ENCODE measurements at regions not wholly inside any gene's neighbourhood (a gene's known extent, or its start where the extent isn't known, plus 50 kb on each side); places are given as distances from the start of the nearest gene placed in this dataset.
"Not testable (repeated sequence)": the region's sequence is repeated elsewhere in the genome, so short reads cannot be mapped to it uniquely, and the experiment has no call there.

DNA sequence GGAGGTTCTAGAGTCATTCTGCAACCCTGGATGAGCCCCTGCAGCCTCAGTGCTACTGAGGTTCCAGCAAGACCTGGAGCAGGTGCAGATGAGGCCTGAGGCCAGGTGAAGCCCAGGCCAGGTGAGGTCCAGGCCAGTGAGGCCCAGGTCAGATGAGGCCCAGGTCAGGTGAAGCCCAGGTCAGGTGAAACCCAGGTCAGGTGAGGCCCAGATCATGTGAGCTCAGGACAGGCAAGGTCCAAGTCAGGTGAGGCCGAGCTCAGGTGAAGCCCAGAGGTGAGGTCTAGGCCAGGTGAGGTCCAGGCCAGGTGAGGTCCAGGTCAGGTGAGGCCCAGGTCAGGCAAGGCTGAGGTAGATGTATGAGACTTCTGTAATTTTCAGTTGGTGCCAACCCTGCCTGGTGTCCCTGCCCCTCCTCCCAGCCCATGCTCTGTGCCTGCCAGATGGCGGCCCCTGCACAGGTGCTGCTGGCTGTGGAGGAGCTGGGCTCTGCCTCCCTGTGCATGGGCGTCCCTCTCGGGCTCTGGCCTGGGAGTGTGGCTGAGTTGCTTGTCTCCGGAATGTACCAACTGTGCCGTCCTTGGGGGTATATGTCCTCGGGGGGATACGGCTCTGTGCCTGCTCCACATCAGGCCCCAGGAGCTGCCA is 388.5 kb downstream of the TMEM121 start:
- DNase-seq (ENCODE audit: low read depth), result no peak
- TF ChIP-seq, protein P1, sequence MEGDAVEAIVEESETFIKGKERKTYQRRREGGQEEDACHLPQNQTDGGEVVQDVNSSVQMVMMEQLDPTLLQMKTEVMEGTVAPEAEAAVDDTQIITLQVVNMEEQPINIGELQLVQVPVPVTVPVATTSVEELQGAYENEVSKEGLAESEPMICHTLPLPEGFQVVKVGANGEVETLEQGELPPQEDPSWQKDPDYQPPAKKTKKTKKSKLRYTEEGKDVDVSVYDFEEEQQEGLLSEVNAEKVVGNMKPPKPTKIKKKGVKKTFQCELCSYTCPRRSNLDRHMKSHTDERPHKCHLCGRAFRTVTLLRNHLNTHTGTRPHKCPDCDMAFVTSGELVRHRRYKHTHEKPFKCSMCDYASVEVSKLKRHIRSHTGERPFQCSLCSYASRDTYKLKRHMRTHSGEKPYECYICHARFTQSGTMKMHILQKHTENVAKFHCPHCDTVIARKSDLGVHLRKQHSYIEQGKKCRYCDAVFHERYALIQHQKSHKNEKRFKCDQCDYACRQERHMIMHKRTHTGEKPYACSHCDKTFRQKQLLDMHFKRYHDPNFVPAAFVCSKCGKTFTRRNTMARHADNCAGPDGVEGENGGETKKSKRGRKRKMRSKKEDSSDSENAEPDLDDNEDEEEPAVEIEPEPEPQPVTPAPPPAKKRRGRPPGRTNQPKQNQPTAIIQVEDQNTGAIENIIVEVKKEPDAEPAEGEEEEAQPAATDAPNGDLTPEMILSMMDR (conservative IDR thresholded peaks at IDR 0.05; ENCODE audit: low read depth, low read length), result no peak
- no peak overlapping the region for H3K4me3 ChIP-seq (ENCODE audit: low read depth, low read length)

DNA sequence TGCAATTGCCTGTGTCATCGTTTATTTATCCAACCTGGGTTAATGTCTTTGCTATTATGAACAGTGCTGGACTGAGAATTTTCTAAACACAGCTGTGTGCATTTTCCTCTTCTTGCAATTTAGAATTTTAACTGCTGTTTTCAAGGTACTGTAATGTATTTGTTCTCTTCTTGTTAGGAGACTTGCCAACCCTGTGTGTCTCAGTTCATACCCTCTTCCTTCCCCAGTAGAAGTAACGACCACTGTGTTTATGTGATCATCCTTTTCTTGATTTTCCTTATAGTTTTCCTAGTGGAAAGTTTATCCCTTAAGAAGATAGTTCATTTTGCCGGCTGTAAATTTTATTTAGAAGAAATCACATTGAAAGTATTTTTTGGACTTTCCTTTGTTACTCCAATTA is 389.2 kb downstream of the TMEM121 start:
- DNase-seq (ENCODE audit: low read depth); H3K4me3 ChIP-seq (ENCODE audit: low read depth, low read length): not testable (repeated sequence)

DNA sequence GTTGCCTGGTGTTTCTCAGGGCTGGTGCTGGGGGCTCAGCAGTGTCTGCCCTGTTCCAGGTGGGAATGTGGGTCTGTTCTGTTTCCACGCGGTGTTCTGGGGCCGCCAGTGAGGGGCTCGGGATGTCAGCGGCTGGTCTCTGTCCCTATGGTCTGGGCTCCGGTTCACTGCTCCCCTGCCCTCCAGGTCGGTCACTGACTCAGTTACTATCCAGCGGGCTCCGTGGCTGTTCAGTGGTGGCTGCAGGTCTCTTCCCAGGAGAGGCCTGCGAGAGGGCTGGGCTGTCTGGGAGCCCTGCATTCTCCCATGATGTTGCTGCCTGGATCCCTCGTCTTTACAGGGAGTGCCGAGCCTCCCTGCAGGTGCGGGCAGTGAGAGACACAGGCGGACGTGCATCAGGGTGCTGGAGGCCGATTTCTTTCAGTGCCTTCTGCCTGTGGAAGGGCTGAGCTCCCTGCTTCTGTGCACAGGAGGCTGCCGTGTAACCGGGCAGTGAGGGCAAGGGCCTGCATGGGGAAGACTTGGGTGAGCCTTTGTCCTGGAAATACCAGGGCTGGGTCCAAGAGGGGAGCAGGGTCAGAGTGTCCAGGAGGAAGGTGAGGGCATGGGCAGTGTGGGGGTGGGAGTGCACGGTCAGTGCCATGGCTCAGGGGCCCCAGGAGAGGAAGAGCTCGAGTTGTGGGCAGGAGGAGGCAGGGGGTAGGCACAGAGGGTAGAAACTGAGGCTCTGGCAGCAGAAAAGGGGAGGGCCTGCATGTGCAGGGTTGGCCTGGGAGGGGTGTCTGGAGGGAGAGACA is 391.0 kb downstream of the TMEM121 start:
- not testable (repeated sequence) for H3K4me3 ChIP-seq (ENCODE audit: low read depth, low read length); DNase-seq (ENCODE audit: low read depth)

- DNase-seq (ENCODE audit: low read depth), result no peak
- TF ChIP-seq, protein P1 (conservative IDR thresholded peaks at IDR 0.05; ENCODE audit: low read depth, low read length), result no peak
- no peak overlapping the region for H3K4me3 ChIP-seq (ENCODE audit: low read depth, low read length)
These were observed 391.6 kb downstream of the TMEM121 start for GRCh38 chr14:105917933-105918436.

DNA sequence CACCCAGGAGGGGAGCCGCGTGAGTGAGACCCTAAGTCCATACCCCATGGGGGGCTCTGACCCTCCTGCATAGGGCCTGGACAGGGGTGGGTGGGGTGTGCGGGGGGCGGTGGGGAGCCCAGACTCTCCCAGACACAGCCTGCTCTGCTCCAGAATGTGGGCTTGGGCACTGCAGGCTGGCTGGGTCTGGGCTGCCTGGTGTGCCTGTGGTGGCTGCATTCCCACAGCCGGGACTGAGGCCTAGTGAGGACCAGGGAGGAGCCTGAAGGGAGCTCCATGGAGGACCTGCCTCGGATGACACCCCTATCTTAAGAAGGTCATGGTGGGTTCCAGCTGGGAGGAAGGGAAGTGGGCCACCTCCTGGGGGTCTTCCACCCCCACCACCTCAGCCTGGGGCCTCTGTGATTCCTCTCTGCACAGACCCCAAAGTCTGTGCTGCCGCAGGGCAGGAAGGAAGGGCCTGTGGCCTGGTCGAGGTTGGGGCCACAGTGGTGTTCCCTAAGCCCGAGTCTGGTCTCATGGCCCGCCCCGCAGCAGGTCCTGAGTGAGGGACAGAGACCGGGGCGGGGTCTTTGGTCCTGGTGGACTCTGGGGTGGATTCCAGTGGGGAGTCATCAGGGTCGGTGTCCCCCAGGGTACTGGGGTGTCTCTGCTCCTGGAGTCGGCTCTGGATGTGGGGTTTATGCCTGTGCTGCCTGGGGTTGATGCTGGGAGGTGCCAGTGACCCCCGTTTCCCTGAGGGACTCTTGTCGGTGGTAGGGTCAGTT is 392.3 kb downstream of the TMEM121 start:
- TF ChIP-seq, protein P1 (conservative IDR thresholded peaks at IDR 0.05; ENCODE audit: low read depth, low read length), result no peak
- no peak overlapping the region for H3K4me3 ChIP-seq (ENCODE audit: low read depth, low read length)
- no peak for DNase-seq (ENCODE audit: low read depth)

GRCh38 chr14:105919458-105920150 is 393.2 kb downstream of the TMEM121 start:
- DNase-seq (ENCODE audit: low read depth), result no peak
- TF ChIP-seq, protein P1 (conservative IDR thresholded peaks at IDR 0.05; ENCODE audit: low read depth, low read length), result no peak
- H3K4me3 ChIP-seq (ENCODE audit: low read depth, low read length), result no peak overlapping the region

DNA sequence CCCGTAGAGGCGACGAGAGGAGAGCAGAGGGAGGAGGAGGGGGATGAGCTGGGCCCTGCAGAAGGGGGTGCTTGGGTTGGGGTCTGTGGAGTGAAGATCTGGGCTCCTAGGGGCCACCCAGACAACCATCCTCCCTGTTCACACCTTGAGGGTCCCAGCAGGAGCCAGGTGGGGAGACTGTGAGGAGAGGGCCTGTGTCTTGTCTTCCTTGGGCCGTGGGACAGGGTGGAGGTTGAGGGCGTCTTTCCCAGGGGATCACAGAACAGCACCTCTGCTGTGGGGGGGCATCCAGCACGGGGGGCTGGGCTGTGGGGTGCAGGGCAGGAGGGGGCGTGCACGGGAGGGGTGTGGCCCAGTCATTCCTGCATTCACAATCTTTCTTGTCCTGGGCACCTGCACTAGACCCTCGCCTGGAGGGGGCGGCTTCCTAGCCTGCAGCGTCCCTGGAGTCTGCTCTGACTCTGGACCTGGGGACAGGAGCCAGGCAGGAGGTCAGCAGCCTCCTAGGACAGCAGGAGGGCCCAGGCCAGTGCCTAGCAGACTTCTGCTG is 393.8 kb downstream of the TMEM121 start:
- not testable (repeated sequence) for H3K4me3 ChIP-seq (ENCODE audit: low read depth, low read length); DNase-seq (ENCODE audit: low read depth)

DNA sequence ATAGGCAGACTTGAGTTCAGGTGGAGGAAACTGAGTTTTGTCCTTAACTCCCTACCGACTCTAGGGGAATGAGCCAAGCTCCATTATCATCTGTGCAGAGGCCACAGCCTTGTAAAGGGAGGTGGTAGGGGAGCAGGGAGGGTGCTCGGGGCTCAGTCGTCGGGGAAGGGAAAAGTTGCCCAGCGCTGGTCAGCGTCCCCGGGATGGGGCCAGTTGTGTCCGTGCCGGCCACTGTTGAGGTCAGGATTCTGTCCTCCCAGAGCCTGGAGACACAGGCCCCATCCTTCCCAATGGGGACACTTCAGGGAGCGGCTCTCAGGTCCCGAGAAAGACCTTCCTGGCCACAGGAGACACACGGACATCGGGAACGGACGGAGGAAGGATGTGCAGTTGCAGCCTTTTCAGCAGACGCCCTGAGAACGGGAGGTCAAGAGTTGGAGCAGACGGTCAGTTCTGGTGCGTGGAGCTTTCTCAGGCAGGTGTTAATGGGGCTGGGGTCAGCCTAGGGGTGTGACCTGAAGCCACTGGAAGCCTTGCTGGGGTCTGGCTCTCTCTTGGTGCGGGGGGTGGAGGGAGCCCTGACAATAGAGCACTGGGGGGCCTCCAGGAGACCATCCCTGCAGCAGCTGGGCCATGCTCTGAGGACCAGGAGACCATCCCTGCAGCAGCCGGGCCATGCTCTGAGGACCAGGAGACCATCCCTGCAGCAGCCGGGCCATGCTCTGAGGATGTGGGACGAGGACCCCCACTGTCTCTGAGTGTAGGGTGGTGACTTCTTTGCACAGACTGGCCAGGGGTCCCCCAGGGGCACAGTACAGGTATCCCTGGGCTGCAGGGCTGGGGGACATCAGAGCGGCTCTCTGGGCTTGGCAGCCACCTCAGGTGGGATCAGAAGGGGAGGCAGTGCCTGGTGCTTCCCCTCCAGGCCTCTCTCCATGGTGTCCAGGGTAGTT is 394.7 kb downstream of the TMEM121 start:
- DNase-seq (ENCODE audit: low read depth); H3K4me3 ChIP-seq (ENCODE audit: low read depth, low read length): not testable (repeated sequence)

- DNase-seq (ENCODE audit: low read depth), result not testable (repeated sequence)
These were observed 395.4 kb downstream of the TMEM121 start for GRCh38 chr14:105921781-105922180.

DNA sequence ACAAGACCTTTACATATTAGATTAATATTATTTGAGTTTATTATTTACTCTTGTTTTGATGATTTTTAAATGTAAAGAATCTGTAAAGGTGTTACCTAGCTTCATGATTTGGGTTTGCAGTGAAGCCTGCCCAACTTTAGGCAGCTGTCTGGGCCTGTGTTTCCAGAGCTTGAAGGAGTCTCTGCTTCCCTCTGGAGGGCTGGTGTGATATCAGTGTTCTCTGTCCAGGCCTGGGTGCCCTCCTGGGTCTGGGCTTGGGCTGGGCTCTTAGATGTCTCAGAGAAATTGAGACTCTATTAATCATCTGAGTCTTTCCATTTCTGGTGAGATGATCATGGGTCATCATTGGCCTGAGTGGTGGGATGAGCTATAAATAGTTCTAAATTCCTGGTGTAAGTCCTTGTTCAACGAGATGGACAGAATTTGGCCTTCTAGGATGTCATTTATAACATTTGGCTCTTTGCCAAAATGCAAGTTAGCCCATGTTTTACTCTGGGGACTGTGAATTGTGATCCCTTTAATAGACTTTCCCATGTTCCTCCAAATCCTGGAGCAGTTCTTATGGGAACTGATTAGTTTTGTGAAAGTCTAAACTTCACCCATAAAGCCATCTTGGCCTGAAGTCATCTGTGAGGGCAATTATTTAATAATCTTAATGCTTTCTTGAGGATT is 397.3 kb downstream of the TMEM121 start:
- H3K4me3 ChIP-seq (ENCODE audit: low read depth, low read length); DNase-seq (ENCODE audit: low read depth): not testable (repeated sequence)

More at GRCh38 chr14:105921781-105922180, 395.4 kb downstream of the TMEM121 start:
- H3K4me3 ChIP-seq (ENCODE audit: low read depth, low read length), result not testable (repeated sequence)
